Kidney (tissue), 13 donors: ENCODE measurements at regions not wholly inside any gene's neighbourhood (a gene's known extent, or its start where the extent isn't known, plus 50 kb on each side); places are given as distances from the start of the nearest gene placed in this dataset.

Experiments used
- DNase-seq, 5 donors: peaks; one replicate each; pipeline ENCODE4 v3.0.0-alpha.2; 2013 to 2020
- FAIRE-seq: peaks from 2 replicates; lab custom pipeline; 2012; peaks lifted over from hg19 to GRCh38; lab: Jason Lieb, UNC
- H3K27ac ChIP-seq, 2 donors: one replicate each; pipeline ENCODE4 v1.7.0; 2013; ENCODE audit warnings: low read depth in 2 of 2, low read length in 2 of 2, inconsistent platforms in 1 of 2
- H3K27me3 ChIP-seq: one replicate; pipeline ENCODE4 v1.7.1; 2013; ENCODE audit warnings: low read length, inconsistent platforms; ENCODE audit not compliant: control insufficient read depth, insufficient read depth
- H3K36me3 ChIP-seq, 3 donors: one replicate each; pipeline versions ENCODE4 v1.7.0 to v1.7.1; 2013; ENCODE audit warnings: low read length in 3 of 3, control low read depth in 1 of 3, inconsistent platforms in 1 of 3; ENCODE audit not compliant: insufficient read depth in 3 of 3, control insufficient read depth in 2 of 3
- H3K4me1 ChIP-seq, 3 donors: one replicate each; pipeline versions ENCODE4 v1.7.0 to v1.7.1; 2013; ENCODE audit warnings: low read length in 3 of 3, inconsistent platforms in 1 of 3, low read depth in 1 of 3; ENCODE audit not compliant: control insufficient read depth in 2 of 3, insufficient read depth in 2 of 3
- H3K4me3 ChIP-seq, 3 donors: one replicate each; pipeline versions ENCODE4 v1.7.0 to v1.8.1; 2013; ENCODE audit warnings: low read length in 3 of 3, control low read depth in 1 of 3, inconsistent platforms in 1 of 3
- H3K9ac ChIP-seq, 3 donors: one replicate each; pipeline versions ENCODE4 v1.7.0 to v1.7.1; 2013; ENCODE audit warnings: low read length in 3 of 3, control low read depth in 1 of 3, inconsistent platforms in 1 of 3
- H3K9me3 ChIP-seq, 3 donors: one replicate each; pipeline versions ENCODE4 v1.7.0 to v1.7.1; 2013; ENCODE audit warnings: low read length in 3 of 3, control low read depth in 1 of 3, inconsistent platforms in 1 of 3; ENCODE audit not compliant: control insufficient read depth in 2 of 3, insufficient read depth in 1 of 3
- intact Hi-C: fragments of 100-400 bp; cut with DNase I; formaldehyde crosslinking; loops from one replicate; pipeline ENCODE4 v1.11.1; 2022
- TF ChIP-seq, protein P1 (sequence below): IDR thresholded peaks from 3 replicates; pipeline ENCODE4 v1.5.1; 2012; ENCODE audit warnings: mild to moderate bottlenecking, moderate library complexity, borderline replicate concordance; ENCODE audit not compliant: insufficient read depth; ENCODE audit errors: extremely low read depth
- donor health status: control.
- donor health status: control.
- donor health status: control.
- donor health status: control.
- donor health status: control.
- donor health status: DM: yes; HTN: yes; CAD: no.
- donor health status: Normal renal cell carcinoma (clear cell type).

- intact Hi-C loops, result no loop called here
- TF ChIP-seq, protein P1, sequence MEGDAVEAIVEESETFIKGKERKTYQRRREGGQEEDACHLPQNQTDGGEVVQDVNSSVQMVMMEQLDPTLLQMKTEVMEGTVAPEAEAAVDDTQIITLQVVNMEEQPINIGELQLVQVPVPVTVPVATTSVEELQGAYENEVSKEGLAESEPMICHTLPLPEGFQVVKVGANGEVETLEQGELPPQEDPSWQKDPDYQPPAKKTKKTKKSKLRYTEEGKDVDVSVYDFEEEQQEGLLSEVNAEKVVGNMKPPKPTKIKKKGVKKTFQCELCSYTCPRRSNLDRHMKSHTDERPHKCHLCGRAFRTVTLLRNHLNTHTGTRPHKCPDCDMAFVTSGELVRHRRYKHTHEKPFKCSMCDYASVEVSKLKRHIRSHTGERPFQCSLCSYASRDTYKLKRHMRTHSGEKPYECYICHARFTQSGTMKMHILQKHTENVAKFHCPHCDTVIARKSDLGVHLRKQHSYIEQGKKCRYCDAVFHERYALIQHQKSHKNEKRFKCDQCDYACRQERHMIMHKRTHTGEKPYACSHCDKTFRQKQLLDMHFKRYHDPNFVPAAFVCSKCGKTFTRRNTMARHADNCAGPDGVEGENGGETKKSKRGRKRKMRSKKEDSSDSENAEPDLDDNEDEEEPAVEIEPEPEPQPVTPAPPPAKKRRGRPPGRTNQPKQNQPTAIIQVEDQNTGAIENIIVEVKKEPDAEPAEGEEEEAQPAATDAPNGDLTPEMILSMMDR, result no peak
- DNase-seq (no peak), FAIRE-seq (no peak)
- H3K4me1 ChIP-seq, result peaks cover 0 to 2% (median 0%) of the 10 kb centered on the region in 3 donors
- H3K36me3 ChIP-seq, result no peaks in the 10 kb centered on the region
- H3K9me3 ChIP-seq, result no peaks in the 10 kb centered on the region
- H3K9ac ChIP-seq, result no peak overlapping the region
- H3K4me3 ChIP-seq, result no peak overlapping the region
- no peak overlapping the region for H3K27ac ChIP-seq
- H3K27me3 ChIP-seq, result no peaks in the 10 kb centered on the region
Observed at GRCh38 chr11:109864151-109864661, 229.0 kb upstream of the ZC3H12C start.

DNA sequence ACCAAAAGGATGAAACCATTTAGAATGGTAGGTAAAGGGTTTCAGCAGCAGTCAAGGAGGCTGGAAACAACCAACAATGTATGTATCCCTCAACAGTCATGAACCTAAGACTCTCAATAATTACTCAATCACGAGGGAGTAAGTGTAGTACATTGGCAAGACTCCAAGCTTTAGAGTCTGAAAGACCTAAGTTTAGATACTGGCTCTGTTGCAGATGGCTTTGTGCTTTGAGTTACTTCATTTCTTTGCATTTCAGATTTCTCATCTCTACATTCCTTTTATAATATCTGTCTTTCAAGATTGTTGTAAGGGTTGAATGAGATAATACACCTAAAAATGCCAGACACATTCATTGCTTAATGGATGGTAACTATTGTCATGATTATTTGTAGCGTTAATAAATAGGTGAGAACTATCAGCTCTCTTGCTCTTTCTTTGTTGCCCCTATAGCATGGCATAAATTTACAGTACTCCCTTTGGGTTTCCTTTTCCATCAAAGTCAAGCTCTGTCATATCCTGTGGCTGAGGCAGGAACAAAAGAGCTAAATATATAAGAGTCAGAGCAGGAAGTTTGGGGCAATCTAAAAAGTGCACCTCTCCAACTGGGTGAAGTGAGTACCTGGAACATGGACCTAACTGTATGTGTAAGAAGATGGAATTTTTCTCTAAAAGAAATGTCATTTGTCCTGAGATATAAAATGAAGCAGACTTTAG is 228.2 kb upstream of the ZC3H12C start:
- TF ChIP-seq, protein P1, result no peak
- Histone ChIP-seq H3K36me3 (no peaks in the 10 kb centered on the region), H3K4me3 (no peak overlapping the region), H3K27me3 (no peaks in the 10 kb centered on the region), H3K9me3 (no peaks in the 10 kb centered on the region), H3K27ac (no peak overlapping the region), H3K9ac (no peak overlapping the region), H3K4me1 (peaks cover 0 to 2% (median 0%) of the 10 kb centered on the region in 3 donors)
- no peak for FAIRE-seq
- DNase-seq, result peak in 1 of 5 donors; percentile 7
- intact Hi-C loops, result no loop called here

DNA sequence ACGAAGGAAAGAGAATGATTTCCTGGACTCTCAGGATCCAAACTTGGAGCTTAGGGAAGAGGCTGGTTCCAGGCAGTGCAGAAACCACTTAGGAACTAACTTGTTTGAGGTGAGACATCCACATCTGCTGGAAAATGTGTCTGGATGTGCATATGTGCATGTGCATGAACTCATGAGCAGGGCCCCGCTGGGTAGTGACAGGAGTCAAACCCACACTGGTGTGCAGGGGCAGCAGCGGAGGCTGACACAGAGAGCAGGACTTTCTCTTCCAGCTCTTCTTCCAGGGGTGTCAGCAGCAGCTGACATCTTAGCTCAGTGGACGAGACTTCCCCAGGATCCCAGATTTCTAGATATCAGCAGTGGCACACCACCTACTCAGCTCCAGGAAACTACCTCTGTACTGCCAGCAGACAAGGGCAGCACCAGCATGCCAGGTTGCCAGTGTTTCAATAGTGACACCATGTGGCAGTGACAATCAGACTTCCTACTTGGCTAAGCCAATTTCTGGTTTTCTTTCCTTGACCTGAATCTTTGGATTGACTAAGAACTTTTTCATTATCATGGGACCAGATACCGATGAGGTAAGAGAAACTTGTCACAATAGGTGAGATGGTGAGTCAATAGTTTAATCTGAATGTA is 227.5 kb upstream of the ZC3H12C start:
- Histone ChIP-seq H3K4me1 (peaks cover 0 to 2% (median 0%) of the 10 kb centered on the region in 3 donors), H3K27me3 (no peaks in the 10 kb centered on the region), H3K4me3 (no peak overlapping the region), H3K9me3 (no peaks in the 10 kb centered on the region), H3K36me3 (no peaks in the 10 kb centered on the region), H3K27ac (no peak overlapping the region), H3K9ac (no peak overlapping the region)
- no peak for FAIRE-seq
- TF ChIP-seq, protein P1, result no peak
- peak in 2 of 5 donors; percentile 20 to 63 for DNase-seq
- intact Hi-C loops, result no loop called here
